ENCODE measurements at regions not wholly inside any gene's neighbourhood (a gene's known extent, or its start where the extent isn't known, plus 50 kb on each side); places are given as distances from the start of the nearest gene placed in this dataset.
"Not testable (repeated sequence)": the region's sequence is repeated elsewhere in the genome, so short reads cannot be mapped to it uniquely, and the experiment has no call there.

DNA sequence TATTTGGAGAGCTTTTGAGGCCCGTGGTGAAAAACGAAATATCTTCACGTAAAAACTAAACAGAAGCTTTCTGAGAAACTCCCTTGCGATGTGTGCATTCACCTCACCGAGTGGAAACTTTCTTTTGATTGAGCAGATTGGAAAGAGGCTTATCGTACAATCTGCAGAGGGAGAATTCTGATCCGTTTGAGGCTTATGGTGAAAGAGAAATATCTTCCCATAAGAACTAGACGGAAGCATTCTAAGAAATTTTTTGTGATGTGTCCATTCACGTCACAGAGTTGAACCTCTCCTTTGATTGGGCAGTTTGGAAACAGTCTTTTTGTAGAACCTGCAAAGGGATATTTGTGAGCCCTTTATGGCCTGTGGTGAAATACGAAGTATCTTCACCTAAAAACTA lies 3040.3 kb downstream of the TUBA3C start:
- H4K20me1 ChIP-seq (ENCODE audit: insufficient read depth); H3K36me3 ChIP-seq (ENCODE audit: low read depth); intact Hi-C loops (cut with micrococcal nuclease; ENCODE audit: unreplicated experiment); H3K4me1 ChIP-seq (replicated peaks; ENCODE audit: insufficient read depth); H3K9me3 ChIP-seq (ENCODE audit: insufficient read depth, low read depth); H3K9me2 ChIP-seq (ENCODE audit: insufficient read depth); H3K4me2 ChIP-seq; CTCF ChIA-PET; DNase-seq; H3K27me3 ChIP-seq (ENCODE audit: insufficient read depth, low read depth); H3F3A ChIP-seq (ENCODE audit: insufficient read depth, low read depth); BruUV-seq (replicated peaks); H3K79me2 ChIP-seq (ENCODE audit: low read depth); H2AFZ ChIP-seq; H3K4me3 ChIP-seq; POLR2A ChIA-PET (ENCODE audit: unreplicated experiment); H3K27ac ChIP-seq: not testable (repeated sequence)

DNA sequence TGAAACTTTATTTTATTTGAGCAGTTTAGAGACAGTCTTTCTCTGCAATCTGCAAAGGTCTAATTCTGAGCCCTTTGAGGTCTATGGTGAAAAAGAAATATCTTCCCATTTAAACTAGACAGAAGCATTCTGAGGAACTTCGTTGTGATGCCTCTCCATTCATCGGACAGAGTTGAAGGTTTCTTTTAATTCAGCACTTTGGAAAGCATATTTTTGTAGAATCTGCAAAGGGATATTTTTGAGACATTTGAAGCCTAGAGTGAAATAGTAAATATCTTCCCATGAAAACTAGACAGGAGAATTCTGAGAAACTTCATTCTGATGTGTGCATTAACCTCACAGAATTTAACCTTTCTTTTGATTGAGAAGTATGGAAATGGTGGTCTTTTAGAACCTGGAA lies 3044.8 kb downstream of the TUBA3C start:
- H3K4me2 ChIP-seq; H3K27ac ChIP-seq; H4K20me1 ChIP-seq (ENCODE audit: insufficient read depth); intact Hi-C loops (cut with micrococcal nuclease; ENCODE audit: unreplicated experiment); CTCF ChIA-PET; H3F3A ChIP-seq (ENCODE audit: insufficient read depth, low read depth); BruUV-seq (replicated peaks); H2AFZ ChIP-seq; H3K36me3 ChIP-seq (ENCODE audit: low read depth); H3K9me2 ChIP-seq (ENCODE audit: insufficient read depth); H3K27me3 ChIP-seq (ENCODE audit: insufficient read depth, low read depth); H3K4me3 ChIP-seq; H3K4me1 ChIP-seq (replicated peaks; ENCODE audit: insufficient read depth); POLR2A ChIA-PET (ENCODE audit: unreplicated experiment); DNase-seq; H3K79me2 ChIP-seq (ENCODE audit: low read depth); H3K9me3 ChIP-seq (ENCODE audit: insufficient read depth, low read depth): not testable (repeated sequence)

DNA sequence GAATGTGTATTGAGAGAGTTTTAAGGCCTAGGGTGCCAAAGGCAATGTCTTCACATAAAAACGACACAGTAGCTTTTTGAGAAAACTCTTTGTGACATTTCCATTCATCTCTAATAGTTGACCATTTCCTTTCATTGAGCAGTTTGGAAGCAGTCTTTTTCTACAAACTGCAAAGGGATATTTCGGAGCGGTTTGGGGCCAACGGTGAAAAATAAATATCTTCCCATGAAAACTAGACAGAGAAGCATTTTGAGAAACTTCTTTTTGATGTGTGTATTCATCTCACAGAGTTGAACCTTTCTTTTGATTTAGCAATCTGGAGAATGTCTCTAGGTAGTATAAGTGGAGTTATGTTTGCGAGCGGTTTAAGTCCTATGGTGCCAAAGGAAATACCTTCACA lies 3052.9 kb downstream of the TUBA3C start:
- intact Hi-C loops (cut with micrococcal nuclease; ENCODE audit: unreplicated experiment) = not testable (repeated sequence)

DNA sequence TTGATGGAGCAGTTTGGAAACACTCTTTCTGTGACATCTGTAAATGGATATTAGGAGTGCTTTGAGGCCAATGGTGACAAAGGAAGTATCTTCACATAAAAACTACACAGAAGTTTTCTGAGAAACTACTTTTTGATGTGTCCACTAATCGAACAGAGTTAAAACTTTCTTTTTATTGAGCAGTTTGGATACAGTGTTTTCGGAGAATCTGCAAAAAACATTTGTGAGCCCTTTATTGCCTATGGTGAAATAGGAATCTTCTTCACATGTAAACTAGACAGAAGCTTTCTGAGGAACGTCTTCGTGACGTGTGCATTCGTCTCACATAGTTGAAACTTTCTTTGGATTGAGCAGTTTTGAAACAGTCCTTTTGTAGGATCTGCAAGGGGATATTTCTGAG lies 3068.2 kb downstream of the TUBA3C start:
- H3F3A ChIP-seq (ENCODE audit: insufficient read depth, low read depth); CTCF ChIA-PET; POLR2A ChIA-PET (ENCODE audit: unreplicated experiment): not testable (repeated sequence)

More for the DNA sequence above, 3052.9 kb downstream of the TUBA3C start:
- CTCF ChIA-PET; H3K9me2 ChIP-seq (ENCODE audit: insufficient read depth); H4K20me1 ChIP-seq (ENCODE audit: insufficient read depth); H3F3A ChIP-seq (ENCODE audit: insufficient read depth, low read depth); H3K79me2 ChIP-seq (ENCODE audit: low read depth); H3K9me3 ChIP-seq (ENCODE audit: insufficient read depth, low read depth); H2AFZ ChIP-seq; H3K36me3 ChIP-seq (ENCODE audit: low read depth); H3K27me3 ChIP-seq (ENCODE audit: insufficient read depth, low read depth); DNase-seq; H3K4me1 ChIP-seq (replicated peaks; ENCODE audit: insufficient read depth); BruUV-seq (replicated peaks); H3K4me3 ChIP-seq; POLR2A ChIA-PET (ENCODE audit: unreplicated experiment); H3K4me2 ChIP-seq; H3K27ac ChIP-seq: not testable (repeated sequence)

More for the DNA sequence above, 3068.2 kb downstream of the TUBA3C start:
- DNase-seq = peak in 1 of 2 experiments; percentile 13
- H2AFZ ChIP-seq; H4K20me1 ChIP-seq (ENCODE audit: insufficient read depth); H3K9me2 ChIP-seq (ENCODE audit: insufficient read depth); H3K4me3 ChIP-seq; H3K4me1 ChIP-seq (replicated peaks; ENCODE audit: insufficient read depth); H3K79me2 ChIP-seq (ENCODE audit: low read depth); H3K27ac ChIP-seq; H3K9me3 ChIP-seq (ENCODE audit: insufficient read depth, low read depth); H3K4me2 ChIP-seq; H3K27me3 ChIP-seq (ENCODE audit: insufficient read depth, low read depth); BruUV-seq (replicated peaks); H3K36me3 ChIP-seq (ENCODE audit: low read depth); intact Hi-C loops (cut with micrococcal nuclease; ENCODE audit: unreplicated experiment): not testable (repeated sequence)
